ENCODE measurements at regions not wholly inside any gene's neighbourhood (a gene's known extent, or its start where the extent isn't known, plus 50 kb on each side); places are given as distances from the start of the nearest gene placed in this dataset.

- TF ChIP-seq CTCF (IDR thresholded peaks at IDR 0.05) (no peak), EP300 (IDR thresholded peaks at IDR 0.05) (no peak), POLR2A (IDR thresholded peaks at IDR 0.05) (no peak), POLR2AphosphoS5 (IDR thresholded peaks at IDR 0.05) (no peak)
- no peak overlapping the region for H3K4me3 ChIP-seq
- no peaks in the 10 kb centered on the region for H3K36me3 ChIP-seq
- H3K27ac ChIP-seq: no peak overlapping the region
- 91% methylated on average over 1 of the region's 1 CpG for WGBS
- DNase-seq (ENCODE audit: low spot score in 2 of 2): no peak
- H3K4me1 ChIP-seq: no peaks in the 10 kb centered on the region
- no peaks in the 10 kb centered on the region for H3K27me3 ChIP-seq
- H3K9me3 ChIP-seq: no peaks in the 10 kb centered on the region
Observed at GRCh38 chr21:15279482-15279881, 214.7 kb upstream of the NRIP1 start.

GRCh38 chr21:15281714-15282113, 216.9 kb upstream of the NRIP1 start:
- Histone ChIP-seq H3K9me3 (no peaks in the 10 kb centered on the region), H3K4me3 (no peak overlapping the region), H3K27ac (no peak overlapping the region), H3K4me1 (no peaks in the 10 kb centered on the region), H3K36me3 (no peaks in the 10 kb centered on the region), H3K27me3 (no peaks in the 10 kb centered on the region)
- DNase-seq (ENCODE audit: low spot score in 2 of 2): no peak
- WGBS: 86% methylated on average over 3 of the region's 3 CpGs
- no peak for TF ChIP-seq EP300 (IDR thresholded peaks at IDR 0.05)
- no peak for TF ChIP-seq POLR2A (IDR thresholded peaks at IDR 0.05)
- TF ChIP-seq POLR2AphosphoS5 (IDR thresholded peaks at IDR 0.05): no peak
- TF ChIP-seq CTCF (IDR thresholded peaks at IDR 0.05): no peak

- 59% methylated on average over 1 of the region's 1 CpG for WGBS
- DNase-seq (ENCODE audit: low spot score in 2 of 2): no peak
- no peak for TF ChIP-seq CTCF (IDR thresholded peaks at IDR 0.05)
- no peak for TF ChIP-seq POLR2A (IDR thresholded peaks at IDR 0.05)
- no peak for TF ChIP-seq POLR2AphosphoS5 (IDR thresholded peaks at IDR 0.05)
- no peak for TF ChIP-seq EP300 (IDR thresholded peaks at IDR 0.05)
Observed at GRCh38 chr21:15282665-15283064, 217.9 kb upstream of the NRIP1 start.

GRCh38 chr21:15283138-15283537, 218.3 kb upstream of the NRIP1 start:
- TF ChIP-seq POLR2A (IDR thresholded peaks at IDR 0.05) (no peak), EP300 (IDR thresholded peaks at IDR 0.05) (no peak), CTCF (IDR thresholded peaks at IDR 0.05) (no peak), POLR2AphosphoS5 (IDR thresholded peaks at IDR 0.05) (no peak)
- Histone ChIP-seq H3K4me3 (no peak overlapping the region), H3K9me3 (no peaks in the 10 kb centered on the region), H3K4me1 (no peaks in the 10 kb centered on the region), H3K27me3 (no peaks in the 10 kb centered on the region), H3K36me3 (no peaks in the 10 kb centered on the region), H3K27ac (no peak overlapping the region)
- no peak for DNase-seq (ENCODE audit: low spot score in 2 of 2)

More at GRCh38 chr21:15282665-15283064, 217.9 kb upstream of the NRIP1 start:
- Histone ChIP-seq H3K4me1 (no peaks in the 10 kb centered on the region), H3K27me3 (no peaks in the 10 kb centered on the region), H3K36me3 (no peaks in the 10 kb centered on the region), H3K9me3 (no peaks in the 10 kb centered on the region), H3K4me3 (no peak overlapping the region), H3K27ac (no peak overlapping the region)

GRCh38 chr21:15283789-15284188, 219.0 kb upstream of the NRIP1 start:
- Histone ChIP-seq H3K27ac (no peak overlapping the region), H3K27me3 (no peaks in the 10 kb centered on the region), H3K4me1 (no peaks in the 10 kb centered on the region), H3K9me3 (no peaks in the 10 kb centered on the region), H3K4me3 (no peak overlapping the region), H3K36me3 (no peaks in the 10 kb centered on the region)
- DNase-seq (ENCODE audit: low spot score in 2 of 2): no peak
- 68% methylated on average over 2 of the region's 2 CpGs for WGBS
- TF ChIP-seq CTCF (IDR thresholded peaks at IDR 0.05) (no peak), EP300 (IDR thresholded peaks at IDR 0.05) (no peak), POLR2AphosphoS5 (IDR thresholded peaks at IDR 0.05) (no peak), POLR2A (IDR thresholded peaks at IDR 0.05) (no peak)

All from suprapubic skin (tissue), 4 donors.